Kidney epithelial cell (primary cell): ENCODE measurements at regions not wholly inside any gene's neighbourhood (a gene's known extent, or its start where the extent isn't known, plus 50 kb on each side); places are given as distances from the start of the nearest gene placed in this dataset.

ENCODE experiments used
- DNase-seq: peaks from one replicate; pipeline ENCODE4 v3.0.0-alpha.2; 2010; ENCODE audit warnings: low read depth
- H3K27me3 ChIP-seq: 2 replicates; pipeline ENCODE4 v1.6.0; 2011; ENCODE audit warnings: low read length; ENCODE audit not compliant: control insufficient read depth, insufficient read depth
- H3K36me3 ChIP-seq: 2 replicates; pipeline ENCODE4 v1.5.1; 2011; ENCODE audit warnings: low read length; ENCODE audit not compliant: control insufficient read depth, insufficient read depth
- H3K4me3 ChIP-seq: 2 replicates; pipeline ENCODE4 v1.5.1; 2011; ENCODE audit warnings: low read depth, mild to moderate bottlenecking, control low read depth, low read length
- CTCF ChIP-seq: IDR thresholded peaks from 2 replicates; pipeline ENCODE4 v1.5.1; 2011; ENCODE audit warnings: mild to moderate bottlenecking, moderate library complexity, low read length, control low read depth, inconsistent platforms; ENCODE audit not compliant: insufficient read depth, poor library complexity, severe bottlenecking

- TF ChIP-seq CTCF, result no peak
- DNase-seq, result no peak
- no peak overlapping the region for H3K4me3 ChIP-seq
- H3K27me3 ChIP-seq, result no peaks in the 10 kb centered on the region
- H3K36me3 ChIP-seq, result no peaks in the 10 kb centered on the region
Observed at GRCh38 chr7:116449441-116449840, 50.1 kb upstream of the CAV2 start.
